ENCODE measurements at regions not wholly inside any gene's neighbourhood (a gene's known extent, or its start where the extent isn't known, plus 50 kb on each side); places are given as distances from the start of the nearest gene placed in this dataset.

DNA sequence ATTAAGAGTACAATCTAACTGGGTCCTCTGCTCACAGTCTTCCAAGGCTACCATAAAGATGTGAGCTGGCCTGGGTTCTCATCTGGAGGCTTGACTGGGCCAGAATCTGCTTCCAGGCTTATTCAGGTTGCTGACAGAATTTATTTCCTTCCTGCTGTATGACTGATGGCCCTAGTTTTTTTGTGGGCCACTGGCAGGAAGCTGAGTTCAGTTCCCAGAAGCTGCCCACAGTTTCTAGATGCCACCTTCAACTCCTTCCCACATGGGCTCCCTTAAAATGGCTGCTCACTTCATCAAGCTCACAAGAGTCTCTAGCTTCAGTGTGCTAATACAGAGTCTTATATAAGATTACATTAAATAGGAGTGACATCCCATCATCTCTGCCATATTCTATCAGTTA lies 121.7 kb upstream of the CAND1 start:
- no peak overlapping the region for H3K4me3 ChIP-seq (ENCODE audit: low read depth, low read length)
- TF ChIP-seq, protein P1, sequence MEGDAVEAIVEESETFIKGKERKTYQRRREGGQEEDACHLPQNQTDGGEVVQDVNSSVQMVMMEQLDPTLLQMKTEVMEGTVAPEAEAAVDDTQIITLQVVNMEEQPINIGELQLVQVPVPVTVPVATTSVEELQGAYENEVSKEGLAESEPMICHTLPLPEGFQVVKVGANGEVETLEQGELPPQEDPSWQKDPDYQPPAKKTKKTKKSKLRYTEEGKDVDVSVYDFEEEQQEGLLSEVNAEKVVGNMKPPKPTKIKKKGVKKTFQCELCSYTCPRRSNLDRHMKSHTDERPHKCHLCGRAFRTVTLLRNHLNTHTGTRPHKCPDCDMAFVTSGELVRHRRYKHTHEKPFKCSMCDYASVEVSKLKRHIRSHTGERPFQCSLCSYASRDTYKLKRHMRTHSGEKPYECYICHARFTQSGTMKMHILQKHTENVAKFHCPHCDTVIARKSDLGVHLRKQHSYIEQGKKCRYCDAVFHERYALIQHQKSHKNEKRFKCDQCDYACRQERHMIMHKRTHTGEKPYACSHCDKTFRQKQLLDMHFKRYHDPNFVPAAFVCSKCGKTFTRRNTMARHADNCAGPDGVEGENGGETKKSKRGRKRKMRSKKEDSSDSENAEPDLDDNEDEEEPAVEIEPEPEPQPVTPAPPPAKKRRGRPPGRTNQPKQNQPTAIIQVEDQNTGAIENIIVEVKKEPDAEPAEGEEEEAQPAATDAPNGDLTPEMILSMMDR (IDR thresholded peaks at IDR 0.05; ENCODE audit: low read depth, low read length) = no peak

DNA sequence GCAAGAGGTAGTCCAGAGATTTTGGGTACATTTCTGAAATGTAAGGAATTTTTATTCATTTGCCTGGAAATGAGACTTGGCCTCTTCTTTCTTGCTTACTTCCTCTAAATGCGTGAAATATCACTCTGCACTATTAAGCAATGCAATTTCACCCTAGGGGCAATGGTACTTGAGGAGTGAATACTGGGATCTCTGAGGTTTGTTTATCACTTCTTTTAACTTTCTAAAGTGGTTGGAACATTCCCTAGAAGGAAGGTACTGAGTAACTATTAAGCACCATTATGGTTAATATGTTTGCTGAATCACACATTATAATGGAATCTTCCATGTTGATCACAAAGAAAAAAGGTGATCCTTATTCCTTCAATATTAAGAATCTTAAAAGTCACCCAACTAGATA lies 120.9 kb upstream of the CAND1 start:
- TF ChIP-seq, protein P1 (IDR thresholded peaks at IDR 0.05; ENCODE audit: low read depth, low read length) = no peak
- no peak overlapping the region for H3K4me3 ChIP-seq (ENCODE audit: low read depth, low read length)

DNA sequence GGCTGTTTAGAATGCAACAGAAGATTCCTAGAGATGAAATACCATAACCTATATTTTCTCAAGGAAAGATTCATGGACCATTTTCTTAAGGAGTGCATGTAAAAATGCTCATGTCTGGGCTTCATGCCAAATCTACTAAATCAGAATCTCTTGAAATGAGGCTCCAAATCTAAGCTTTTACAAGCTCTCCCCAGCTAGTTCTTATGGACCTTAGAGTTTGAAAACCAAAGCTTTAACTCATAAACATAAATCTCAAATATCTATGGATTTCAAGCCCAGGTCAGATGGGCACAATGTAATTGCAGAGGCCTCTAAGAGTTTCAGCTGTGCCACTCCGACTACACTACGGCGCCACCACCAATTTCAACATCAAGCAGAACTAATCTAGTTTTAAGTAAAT lies 117.3 kb upstream of the CAND1 start:
- H3K4me3 ChIP-seq (ENCODE audit: low read depth, low read length) = no peak overlapping the region
- TF ChIP-seq, protein P1 (IDR thresholded peaks at IDR 0.05; ENCODE audit: low read depth, low read length) = no peak

DNA sequence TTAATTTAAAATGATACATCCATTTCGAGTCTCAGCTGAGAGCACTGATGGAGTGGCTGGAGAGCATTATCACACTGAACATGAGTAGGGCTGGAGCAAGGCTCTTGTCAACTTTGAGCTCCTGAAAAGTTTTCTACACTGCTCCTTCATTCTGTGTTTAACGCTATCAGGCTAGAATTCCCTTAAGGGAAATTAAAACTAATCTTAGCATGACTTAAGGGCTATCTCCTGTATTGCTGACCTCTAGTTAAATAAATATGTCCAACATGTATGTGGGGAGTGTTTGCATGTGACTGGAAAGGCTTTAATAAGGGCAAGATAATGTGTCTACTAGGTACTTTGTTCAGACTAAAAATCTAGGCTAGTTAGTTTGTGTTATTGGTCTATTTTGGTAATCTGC lies 116.7 kb upstream of the CAND1 start:
- TF ChIP-seq, protein P1 (IDR thresholded peaks at IDR 0.05; ENCODE audit: low read depth, low read length) = no peak
- H3K4me3 ChIP-seq (ENCODE audit: low read depth, low read length) = no peak overlapping the region

DNA sequence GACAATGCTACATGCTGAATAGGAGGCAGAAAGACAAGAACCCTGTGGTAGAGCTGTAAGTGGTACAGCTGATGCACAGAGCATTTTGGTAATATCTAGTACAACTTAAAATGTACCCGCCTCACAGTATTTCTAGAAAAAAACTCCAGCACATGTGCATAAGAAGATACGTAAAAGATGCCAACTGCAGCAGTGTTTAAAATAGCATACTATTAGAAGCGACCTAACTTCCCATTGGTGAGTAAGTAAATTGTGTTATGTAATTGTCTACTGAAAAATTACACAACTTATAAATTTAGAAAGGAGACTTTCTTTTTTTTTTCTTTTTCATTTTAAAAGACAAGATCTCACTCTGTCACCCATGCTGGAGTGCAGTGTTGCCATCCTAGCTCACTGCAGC lies 114.3 kb upstream of the CAND1 start:
- TF ChIP-seq, protein P1 (IDR thresholded peaks at IDR 0.05; ENCODE audit: low read depth, low read length) = no peak

DNA sequence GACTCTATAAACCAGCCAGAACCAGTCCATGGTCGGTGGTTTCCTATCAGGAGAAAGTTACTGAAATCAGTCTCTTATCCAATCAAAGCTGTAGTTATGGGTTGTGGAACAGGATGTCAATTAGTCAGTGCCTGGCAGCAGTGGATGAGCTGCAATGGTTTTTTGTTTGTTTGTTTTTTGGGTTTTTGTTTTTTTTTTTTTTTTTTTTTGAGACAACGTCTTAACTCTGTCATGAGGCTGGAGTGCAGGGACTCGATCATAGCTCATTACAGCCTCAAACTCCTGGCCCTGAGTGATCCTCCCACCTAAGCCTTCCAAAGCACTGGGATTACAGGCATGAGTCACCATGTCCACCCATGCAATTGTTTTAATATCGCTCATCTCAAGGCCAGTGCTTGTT lies 113.3 kb upstream of the CAND1 start:
- TF ChIP-seq, protein P1 (IDR thresholded peaks at IDR 0.05; ENCODE audit: low read depth, low read length) = no peak
- H3K4me3 ChIP-seq (ENCODE audit: low read depth, low read length) = no peak overlapping the region

More for the DNA sequence above, 114.3 kb upstream of the CAND1 start:
- no peak overlapping the region for H3K4me3 ChIP-seq (ENCODE audit: low read depth, low read length)

DNA sequence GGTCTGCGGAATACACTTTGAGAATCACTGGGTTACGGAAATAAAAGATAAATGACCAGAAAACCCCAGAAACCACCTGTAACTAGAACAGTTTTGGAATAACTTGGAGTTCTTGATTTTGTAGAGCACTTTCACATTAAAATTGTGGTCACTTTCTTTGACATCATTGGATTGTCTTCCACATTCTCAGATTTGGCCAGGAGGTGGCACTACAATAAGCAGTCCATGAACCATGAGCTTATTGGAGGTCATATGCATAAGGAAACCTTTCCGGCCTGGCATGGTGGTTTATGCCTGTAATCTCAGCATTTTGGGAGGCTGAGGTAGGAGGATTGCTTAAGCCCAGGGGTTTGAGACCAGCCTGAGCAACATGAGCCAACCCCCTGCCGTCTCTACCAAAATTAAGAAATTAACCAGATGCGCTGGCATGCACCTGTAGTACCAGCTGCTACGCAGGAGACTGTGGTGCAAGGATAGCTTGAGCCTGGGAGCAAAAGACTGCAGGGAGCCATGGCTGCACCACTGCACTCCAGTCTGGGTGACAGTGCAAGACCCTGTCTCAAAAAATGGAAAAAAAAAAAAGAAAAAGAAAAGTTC lies 107.7 kb upstream of the CAND1 start:
- H3K4me3 ChIP-seq (ENCODE audit: low read depth, low read length) = no peak overlapping the region
- TF ChIP-seq, protein P1 (IDR thresholded peaks at IDR 0.05; ENCODE audit: low read depth, low read length) = no peak
